ENCODE measurements at regions not wholly inside any gene's neighbourhood (a gene's known extent, or its start where the extent isn't known, plus 50 kb on each side); places are given as distances from the start of the nearest gene placed in this dataset.

- peak; percentile 54 for TF ChIP-seq CTCF (conservative IDR thresholded peaks at IDR 0.05; ENCODE audit: low read length)
- DNase-seq (ENCODE audit: low read depth), result peak; percentile 25
- H3K4me3 ChIP-seq (ENCODE audit: low read length), result no peak overlapping the region
Observed at GRCh38 chr12:60106214-60106613, 510.4 kb downstream of the SLC16A7 start.

- no peak for TF ChIP-seq CTCF (conservative IDR thresholded peaks at IDR 0.05; ENCODE audit: low read length)
- DNase-seq (ENCODE audit: low read depth), result no peak
- H3K4me3 ChIP-seq (ENCODE audit: low read length), result no peak overlapping the region
Observed at GRCh38 chr12:60107992-60108391, 512.2 kb downstream of the SLC16A7 start.

DNA sequence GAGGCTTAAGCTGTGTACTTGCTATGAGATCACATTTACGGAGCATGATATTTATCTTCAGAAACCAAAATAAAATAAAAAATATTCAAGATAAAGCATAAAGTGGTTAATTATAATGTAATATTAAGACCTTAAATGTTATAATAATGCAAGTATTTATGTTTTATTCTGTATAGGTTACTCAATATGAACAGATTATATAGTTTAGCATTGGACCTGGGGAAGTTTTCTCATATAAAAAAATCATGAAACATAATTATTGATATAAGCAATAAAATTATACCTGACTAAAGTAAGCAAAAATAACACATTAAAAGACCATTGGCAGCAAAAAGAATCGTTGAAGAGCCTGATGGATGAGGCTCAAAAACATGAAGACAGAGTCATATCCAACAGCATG lies 516.2 kb downstream of the SLC16A7 start:
- no peak for DNase-seq (ENCODE audit: low read depth)
- no peak overlapping the region for H3K4me3 ChIP-seq (ENCODE audit: low read length)
- TF ChIP-seq CTCF (conservative IDR thresholded peaks at IDR 0.05; ENCODE audit: low read length), result no peak

- peak; percentile 26 for DNase-seq (ENCODE audit: low read depth)
- H3K4me3 ChIP-seq (ENCODE audit: low read length), result no peak overlapping the region
- no peak for TF ChIP-seq CTCF (conservative IDR thresholded peaks at IDR 0.05; ENCODE audit: low read length)
Observed at GRCh38 chr12:60112763-60113162, 516.9 kb downstream of the SLC16A7 start.

DNA sequence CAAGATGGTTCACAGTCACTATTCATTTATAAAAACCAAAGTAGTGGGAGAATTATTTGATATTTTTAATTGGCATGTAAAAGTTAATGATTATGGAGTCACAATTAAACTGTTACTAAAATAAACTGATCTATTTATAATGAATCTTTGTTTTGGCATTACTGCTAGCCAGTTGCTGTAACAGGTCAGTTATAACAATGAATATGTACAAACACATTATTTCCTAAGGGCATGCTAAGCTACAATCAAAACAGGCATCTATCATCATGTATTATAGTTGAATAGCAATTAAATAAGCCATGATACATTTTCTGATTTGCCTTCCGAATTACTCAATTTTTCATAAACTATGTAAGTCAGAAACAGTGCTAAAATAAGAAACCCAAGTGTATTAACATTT lies 518.3 kb downstream of the SLC16A7 start:
- no peak for DNase-seq (ENCODE audit: low read depth)

GRCh38 chr12:60119327-60119726 lies 523.5 kb downstream of the SLC16A7 start:
- DNase-seq (ENCODE audit: low read depth), result no peak
- H3K4me3 ChIP-seq (ENCODE audit: low read length), result no peak overlapping the region
- TF ChIP-seq CTCF (conservative IDR thresholded peaks at IDR 0.05; ENCODE audit: low read length), result no peak

More for the DNA sequence above, 518.3 kb downstream of the SLC16A7 start:
- no peak for TF ChIP-seq CTCF (conservative IDR thresholded peaks at IDR 0.05; ENCODE audit: low read length)
- H3K4me3 ChIP-seq (ENCODE audit: low read length), result no peak overlapping the region

DNA sequence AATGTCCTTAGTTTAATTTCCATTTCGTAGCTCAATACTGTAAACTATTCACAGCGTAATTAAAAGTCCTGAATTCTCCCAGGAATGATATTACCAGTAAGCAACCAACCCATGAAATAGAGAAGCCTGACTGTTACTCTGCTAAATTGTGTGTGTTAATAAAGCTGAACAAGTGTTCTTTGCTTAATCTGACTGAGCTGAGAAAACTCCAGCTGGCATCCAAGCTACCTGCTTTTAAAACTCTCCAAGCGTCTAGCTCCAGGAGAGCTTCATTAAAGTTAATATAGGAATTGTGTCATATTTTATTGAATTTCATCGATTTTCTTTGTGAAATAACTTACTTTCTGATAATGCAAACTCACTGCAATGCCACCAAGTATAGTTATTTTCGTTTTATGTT lies 524.4 kb downstream of the SLC16A7 start:
- DNase-seq (ENCODE audit: low read depth), result no peak
- no peak overlapping the region for H3K4me3 ChIP-seq (ENCODE audit: low read length)
- TF ChIP-seq CTCF (conservative IDR thresholded peaks at IDR 0.05; ENCODE audit: low read length), result no peak
